A549 (cell line): ENCODE measurements at regions not wholly inside any gene's neighbourhood (a gene's known extent, or its start where the extent isn't known, plus 50 kb on each side); places are given as distances from the start of the nearest gene placed in this dataset.

Source experiments
- ATAC-seq, 2 experiments: fragments of 200-7000 bp in 1 of 2; fragments of >200 bp in 1 of 2; cut with Nextera tagmentation in 1 of 2; cut with Tn5 transposase in 1 of 2; 3 replicates each; pipeline versions ENCODE4 v1.8.0 to v1.9.1; 2018 to 2020; ENCODE audit warnings: mild to moderate bottlenecking in 1 of 2, moderate library complexity in 1 of 2
- CTCF ChIA-PET: fragments of 300-600 bp; sonication (Branson Sonifier 250); formaldehyde crosslinking; extraction: SDS; loops from one replicate; lab custom pipeline; 2021; ENCODE audit warnings: antibody characterized with exemption, inconsistent platforms; lab: Yijun Ruan, JAX
- POLR2A ChIA-PET: fragments of 350-600 bp; formaldehyde crosslinking; extraction: SDS; loops from one replicate; lab custom pipeline; 2021; ENCODE audit warnings: antibody characterized with exemption, inconsistent platforms; lab: Yijun Ruan, JAX
- DNase-seq, 2 experiments: peaks; one replicate each; pipeline versions ENCODE4 v3.0.0 to v3.0.0-alpha.2; 2011 to 2016; ENCODE audit warnings: low read depth in 1 of 2, low spot score in 1 of 2
- FAIRE-seq: peaks from 2 replicates; lab custom pipeline; 2011; peaks lifted over from hg19 to GRCh38; lab: Jason Lieb, UNC
- H3K27ac ChIP-seq, 2 experiments: fragments of >200 bp; sonication (Bioruptor Twin); formaldehyde crosslinking; 3 replicates each; pipeline ENCODE4 v1.5.1; 2016 to 2017
- H3K4me1 ChIP-seq: fragments of >200 bp; sonication (Bioruptor Twin); formaldehyde crosslinking; 3 replicates; pipeline ENCODE4 v1.6.1; 2016
- H3K4me2 ChIP-seq: fragments of >200 bp; sonication (Bioruptor Twin); formaldehyde crosslinking; 3 replicates; pipeline ENCODE4 v1.6.1; 2016
- H3K4me3 ChIP-seq: fragments of >200 bp; sonication (Bioruptor Twin); formaldehyde crosslinking; 3 replicates; pipeline ENCODE4 v1.5.1; 2016
- H3K9me3 ChIP-seq: fragments of >200 bp; sonication (Bioruptor Twin); formaldehyde crosslinking; 3 replicates; pipeline ENCODE4 v1.6.1; 2016
- ATOH8 ChIP-seq: fragments of 250-450 bp; sonication (Bioruptor Pico); IDR thresholded peaks from 2 replicates; pipeline ENCODE4 v1.5.0; 2020; ENCODE audit warnings: low read depth, mild to moderate bottlenecking, moderate library complexity
- BCL3 ChIP-seq: fragments of >200 bp; sonication (Bioruptor Twin); formaldehyde crosslinking; IDR thresholded peaks from 3 replicates; pipeline ENCODE4 v1.6.1; 2016
- CBX2 ChIP-seq: fragments of 200-600 bp; sonication (generic); IDR thresholded peaks from 2 replicates; pipeline ENCODE4 v1.6.1; 2016; ENCODE audit warnings: low read depth, mild to moderate bottlenecking, borderline replicate concordance
- CBX8 ChIP-seq: fragments of 200-600 bp; sonication (generic); IDR thresholded peaks from 2 replicates; pipeline ENCODE4 v1.6.1; 2016
- CEBPB ChIP-seq, 2 experiments: fragments of >200 bp in 1 of 2; sonication (Bioruptor Twin) in 1 of 2; formaldehyde crosslinking in 1 of 2; IDR thresholded peaks; 2 replicates each; pipeline ENCODE4 v1.6.1; 2012 to 2016
- EHF ChIP-seq: fragments of 250-450 bp; sonication (Bioruptor Pico); IDR thresholded peaks from 2 replicates; pipeline ENCODE4 v1.5.0; 2020; ENCODE audit warnings: mild to moderate bottlenecking
- EHMT2 ChIP-seq: fragments of 200-600 bp; sonication (generic); IDR thresholded peaks from 2 replicates; pipeline ENCODE4 v1.6.1; 2016; ENCODE audit warnings: antibody characterized with exemption, low read depth, mild to moderate bottlenecking, moderate library complexity
- ELK1 ChIP-seq: fragments of 150-350 bp; IDR thresholded peaks from 2 replicates; pipeline ENCODE4 v1.6.1; 2014; ENCODE audit warnings: low read depth, mild to moderate bottlenecking, low read length
- EP300 ChIP-seq, 2 experiments: fragments of >200 bp; sonication (Bioruptor Twin); formaldehyde crosslinking; IDR thresholded peaks; 2 replicates in 1 of 2; 3 replicates in 1 of 2; pipeline ENCODE4 v1.6.1; 2016 to 2017
- ESRRA ChIP-seq: fragments of 150-350 bp; IDR thresholded peaks from 2 replicates; pipeline ENCODE4 v1.6.1; 2014; ENCODE audit warnings: mild to moderate bottlenecking, low read length, borderline replicate concordance
- FOSL2 ChIP-seq, 2 experiments: fragments of 450-650 bp in 1 of 2; fragments of >200 bp in 1 of 2; sonication (Bioruptor Twin) in 1 of 2; formaldehyde crosslinking; IDR thresholded peaks; 2 replicates each; pipeline versions ENCODE4 v1.5.0 to v1.6.1; 2016 to 2020; ENCODE audit warnings: mild to moderate bottlenecking in 1 of 2, moderate library complexity in 1 of 2
- FOXS1 ChIP-seq: fragments of 250-450 bp; sonication (Bioruptor Pico); IDR thresholded peaks from 2 replicates; pipeline ENCODE4 v1.5.0; 2020; ENCODE audit warnings: mild to moderate bottlenecking, moderate library complexity
- GATA3 ChIP-seq: IDR thresholded peaks from 2 replicates; pipeline ENCODE4 v1.6.1; 2012; ENCODE audit warnings: borderline replicate concordance
- HOXB13 ChIP-seq: fragments of 250-450 bp; sonication (Bioruptor Pico); IDR thresholded peaks from 2 replicates; pipeline ENCODE4 v1.5.0; 2020; ENCODE audit warnings: low read depth, mild to moderate bottlenecking, moderate library complexity
- HOXB5 ChIP-seq: fragments of 250-450 bp; sonication (Bioruptor Pico); IDR thresholded peaks from 2 replicates; pipeline ENCODE4 v1.5.0; 2020; ENCODE audit warnings: mild to moderate bottlenecking, moderate library complexity
- MAZ ChIP-seq: fragments of 150-350 bp; IDR thresholded peaks from 2 replicates; pipeline ENCODE4 v1.6.1; 2014; ENCODE audit warnings: antibody characterized with exemption, low read depth, low read length, borderline replicate concordance
- MYC ChIP-seq: IDR thresholded peaks from 2 replicates; pipeline ENCODE4 v1.6.1; 2012; ENCODE audit warnings: mild to moderate bottlenecking, inconsistent platforms, low read length, improper control_type of control experiment, borderline replicate concordance
- NPAS2 ChIP-seq: fragments of 250-450 bp; sonication (Bioruptor Pico); IDR thresholded peaks from 2 replicates; pipeline ENCODE4 v1.8.0; 2022; ENCODE audit warnings: mild to moderate bottlenecking, moderate library complexity, borderline replicate concordance
- RCOR1 ChIP-seq: fragments of 150-350 bp; IDR thresholded peaks from 2 replicates; pipeline ENCODE4 v1.6.1; 2014; ENCODE audit warnings: antibody characterized with exemption, low read length, low read depth
- RFX5 ChIP-seq: fragments of 450-650 bp; IDR thresholded peaks from 2 replicates; pipeline ENCODE4 v1.7.1; 2014; ENCODE audit warnings: antibody characterized with exemption, mild to moderate bottlenecking, moderate library complexity
- RNF2 ChIP-seq: fragments of 200-600 bp; sonication (generic); IDR thresholded peaks from 2 replicates; pipeline ENCODE4 v1.6.1; 2016; ENCODE audit warnings: low read depth, mild to moderate bottlenecking, antibody characterized with exemption, moderate library complexity, borderline replicate concordance
- SREBF2 ChIP-seq: fragments of 450-650 bp; IDR thresholded peaks from 2 replicates; pipeline ENCODE4 v1.6.1; 2014; ENCODE audit warnings: mild to moderate bottlenecking, moderate library complexity
- TFCP2L1 ChIP-seq: fragments of 250-450 bp; sonication (Bioruptor Pico); IDR thresholded peaks from 2 replicates; pipeline ENCODE4 v1.5.0; 2021; ENCODE audit warnings: mild to moderate bottlenecking
- TP53 ChIP-seq: fragments of 250-450 bp; sonication (Bioruptor Pico); IDR thresholded peaks from 2 replicates; pipeline ENCODE4 v1.5.0; 2021; ENCODE audit warnings: mild to moderate bottlenecking, moderate library complexity
- USF2 ChIP-seq: fragments of 450-650 bp; IDR thresholded peaks from 2 replicates; pipeline ENCODE4 v1.6.1; 2014; ENCODE audit warnings: antibody characterized with exemption
- ZNF302 ChIP-seq: fragments of 250-450 bp; sonication (Bioruptor Pico); IDR thresholded peaks from 2 replicates; pipeline ENCODE4 v1.9.0; 2021; ENCODE audit warnings: inconsistent platforms, mild to moderate bottlenecking, moderate library complexity
- WGBS: methylation state at CpG from one replicate; pipeline ENCODE4 v1.1.6; 2017; ENCODE audit errors: missing lambda C conversion rate; 5-methylcytosine and 5-hydroxymethylcytosine counted together
- TF ChIP-seq, protein P1 (sequence below): IDR thresholded peaks from 2 replicates; pipeline ENCODE4 v1.6.1; 2012
- TF ChIP-seq, protein P2 (sequence below): fragments of 250-450 bp; sonication (Bioruptor Pico); IDR thresholded peaks from 2 replicates; pipeline ENCODE4 v1.5.0; 2021; ENCODE audit warnings: mild to moderate bottlenecking, moderate library complexity, borderline replicate concordance

GRCh38 chr2:216914491-216914890, 54.6 kb upstream of the TNP1 start:
- FAIRE-seq (no peak), DNase-seq (no peak), ATAC-seq (no peak)
- ChIA-PET CTCF (no interaction called here), POLR2A (no interaction called here)
- Histone ChIP-seq H3K27ac (no peak overlapping the region), H3K4me2 (no peak overlapping the region), H3K4me3 (no peak overlapping the region), H3K4me1 (peaks cover 15% of the 10 kb centered on the region; the same call in 2 of the 3 replicates), H3K9me3 (no peaks in the 10 kb centered on the region)
- 23% methylated on average over 3 of the region's 3 CpGs for whole genome bisulfite sequencing
- no peak for TF ChIP-seq NPAS2 (CRISPR knock-in tag)
- no peak for TF ChIP-seq TFCP2L1
- TF ChIP-seq RFX5 = no peak
- no peak for TF ChIP-seq SREBF2
- no peak for TF ChIP-seq MYC
- no peak for TF ChIP-seq ELK1
- TF ChIP-seq FOSL2 (IDR thresholded peaks at IDR 0.05) = no peak
- TF ChIP-seq FOSL2 (CRISPR knock-in tag; IDR thresholded peaks at IDR 0.05) = no peak
- no peak for TF ChIP-seq ZNF302 (CRISPR knock-in tag)
- TF ChIP-seq HOXB5 (CRISPR knock-in tag) = no peak
- TF ChIP-seq EP300 (IDR thresholded peaks at IDR 0.05) = no peak
- TF ChIP-seq BCL3 = no peak
- TF ChIP-seq, protein P1, sequence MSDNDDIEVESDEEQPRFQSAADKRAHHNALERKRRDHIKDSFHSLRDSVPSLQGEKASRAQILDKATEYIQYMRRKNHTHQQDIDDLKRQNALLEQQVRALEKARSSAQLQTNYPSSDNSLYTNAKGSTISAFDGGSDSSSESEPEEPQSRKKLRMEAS = no peak

DNA sequence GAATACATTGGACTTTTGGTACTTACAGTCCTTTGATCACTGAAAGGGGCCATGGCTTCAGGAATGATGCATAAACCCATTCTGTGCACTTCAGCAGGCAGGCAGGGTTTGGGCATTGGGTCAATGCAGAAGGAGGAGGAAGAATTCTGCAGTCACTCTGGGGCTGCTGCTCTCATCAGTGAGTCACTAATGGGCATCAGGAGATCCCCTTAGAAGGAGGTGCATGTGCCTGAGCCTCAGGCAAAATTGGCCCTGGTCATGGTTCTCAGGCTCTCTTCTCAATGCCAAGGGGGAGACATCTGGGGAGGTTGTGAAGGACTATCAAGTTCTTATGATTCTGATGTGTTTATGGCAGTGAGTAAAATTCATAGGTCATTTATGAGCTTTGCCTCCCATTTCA, 52.0 kb upstream of the TNP1 start:
- DNase-seq = no peak
- TF ChIP-seq, protein P2, sequence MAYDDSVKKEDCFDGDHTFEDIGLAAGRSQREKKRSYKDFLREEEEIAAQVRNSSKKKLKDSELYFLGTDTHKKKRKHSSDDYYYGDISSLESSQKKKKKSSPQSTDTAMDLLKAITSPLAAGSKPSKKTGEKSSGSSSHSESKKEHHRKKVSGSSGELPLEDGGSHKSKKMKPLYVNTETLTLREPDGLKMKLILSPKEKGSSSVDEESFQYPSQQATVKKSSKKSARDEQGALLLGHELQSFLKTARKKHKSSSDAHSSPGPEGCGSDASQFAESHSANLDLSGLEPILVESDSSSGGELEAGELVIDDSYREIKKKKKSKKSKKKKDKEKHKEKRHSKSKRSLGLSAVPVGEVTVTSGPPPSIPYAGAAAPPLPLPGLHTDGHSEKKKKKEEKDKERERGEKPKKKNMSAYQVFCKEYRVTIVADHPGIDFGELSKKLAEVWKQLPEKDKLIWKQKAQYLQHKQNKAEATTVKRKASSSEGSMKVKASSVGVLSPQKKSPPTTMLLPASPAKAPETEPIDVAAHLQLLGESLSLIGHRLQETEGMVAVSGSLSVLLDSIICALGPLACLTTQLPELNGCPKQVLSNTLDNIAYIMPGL (CRISPR knock-in tag) = no peak
- TF ChIP-seq TP53 (no peak), HOXB13 (CRISPR knock-in tag) (no peak), EHF (CRISPR knock-in tag) (no peak), GATA3 (no peak), HOXB5 (CRISPR knock-in tag) (no peak), MYC (no peak), CBX2 (no peak), ESRRA (no peak), FOXS1 (no peak), RCOR1 (no peak), EHMT2 (no peak), ATOH8 (CRISPR knock-in tag) (no peak), CBX8 (no peak), USF2 (no peak), RNF2 (no peak), NPAS2 (CRISPR knock-in tag) (no peak), MAZ (no peak), CEBPB (IDR thresholded peaks at IDR 0.05) (no peak)
- TF ChIP-seq, all 56 proteins: peak for 0
- H3K9me3 ChIP-seq = no peaks in the 10 kb centered on the region
- CTCF ChIA-PET = no interaction called here
- no peak for ATAC-seq
- 0 out of 3 replicates have a peak, but pooled peaks cover under 1% of the 10 kb centered on the region for H3K4me1 ChIP-seq
- no peak overlapping the region for H3K4me3 ChIP-seq
- no peak for FAIRE-seq
- no peak overlapping the region for H3K4me2 ChIP-seq
- POLR2A ChIA-PET = no interaction called here
- no peak overlapping the region for H3K27ac ChIP-seq
